Activated CD4-positive, alpha-beta memory T cell treated with anti-CD3 and anti-CD28 coated beads for 36 hours (primary cell): ENCODE measurements at regions not wholly inside any gene's neighbourhood (a gene's known extent, or its start where the extent isn't known, plus 50 kb on each side); places are given as distances from the start of the nearest gene placed in this dataset.

Experiments used
- CTCF ChIA-PET: fragments of 350-600 bp; sonication (Branson Sonifier 250); formaldehyde crosslinking; loops from one replicate; lab custom pipeline; 2021; ENCODE audit warnings: antibody characterized with exemption, inconsistent platforms; lab: Charles Lee
- POLR2A ChIA-PET: fragments of 350-600 bp; sonication (Branson Sonifier 250); formaldehyde crosslinking; loops from one replicate; lab custom pipeline; 2021; ENCODE audit warnings: antibody characterized with exemption; lab: Charles Lee
- DNase-seq: peaks from one replicate; pipeline ENCODE4 v3.0.0-alpha.2; 2020
- H3K27ac Mint-ChIP-seq: one replicate; pipeline ENCODE4 v1.8.0; 2021; ENCODE audit warnings: mixed read lengths
- H3K27me3 Mint-ChIP-seq: one replicate; pipeline ENCODE4 v1.8.0; 2021; ENCODE audit warnings: mixed read lengths
- H3K36me3 Mint-ChIP-seq: one replicate; pipeline ENCODE4 v1.8.0; 2021; ENCODE audit warnings: mixed read lengths
- H3K4me1 Mint-ChIP-seq: one replicate; pipeline ENCODE4 v1.8.0; 2021; ENCODE audit warnings: low read depth, mixed read lengths
- H3K4me3 Mint-ChIP-seq: one replicate; pipeline ENCODE4 v1.8.0; 2021; ENCODE audit warnings: mild to moderate bottlenecking, mixed read lengths
- H3K9me3 Mint-ChIP-seq: one replicate; pipeline ENCODE4 v1.8.0; 2021; ENCODE audit warnings: mixed read lengths
- intact Hi-C: fragments of 100-400 bp; cut with micrococcal nuclease; formaldehyde crosslinking; loops from one replicate; pipeline ENCODE4 v1.15.1; 2023

DNA sequence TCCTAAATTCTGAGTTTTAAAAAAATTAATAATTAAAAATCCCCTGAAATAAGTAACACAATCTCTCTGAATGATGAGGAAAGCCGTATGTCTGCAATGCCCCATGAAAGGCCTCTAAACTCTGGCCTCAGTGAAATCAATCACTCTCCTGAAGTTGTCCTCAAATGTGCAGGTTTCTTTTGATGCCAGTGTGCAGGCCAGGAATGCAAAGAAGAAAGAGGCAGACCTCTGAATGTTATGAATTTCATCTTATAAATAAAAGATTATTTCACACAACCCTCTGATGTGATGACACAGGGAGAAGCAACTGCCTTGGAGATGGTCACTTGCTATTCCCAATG lies 121.8 kb downstream of the TBXT start:
- H3K36me3 Mint-ChIP-seq: no peaks in the 10 kb centered on the region
- no peak for DNase-seq
- POLR2A ChIA-PET: no interaction called here
- peaks cover 2% of the 10 kb centered on the region for H3K9me3 Mint-ChIP-seq
- CTCF ChIA-PET: interaction anchor here (1.4 kb wide), 1 partner anchor 13 kb away, joined by 4 read pairs; no protein-coding TSS in a partner anchor
- H3K4me3 Mint-ChIP-seq: no peak overlapping the region
- intact Hi-C loops: no loop called here
- peaks cover 4% of the 10 kb centered on the region for H3K27me3 Mint-ChIP-seq
- no peak overlapping the region for H3K27ac Mint-ChIP-seq
- no peaks in the 10 kb centered on the region for H3K4me1 Mint-ChIP-seq

DNA sequence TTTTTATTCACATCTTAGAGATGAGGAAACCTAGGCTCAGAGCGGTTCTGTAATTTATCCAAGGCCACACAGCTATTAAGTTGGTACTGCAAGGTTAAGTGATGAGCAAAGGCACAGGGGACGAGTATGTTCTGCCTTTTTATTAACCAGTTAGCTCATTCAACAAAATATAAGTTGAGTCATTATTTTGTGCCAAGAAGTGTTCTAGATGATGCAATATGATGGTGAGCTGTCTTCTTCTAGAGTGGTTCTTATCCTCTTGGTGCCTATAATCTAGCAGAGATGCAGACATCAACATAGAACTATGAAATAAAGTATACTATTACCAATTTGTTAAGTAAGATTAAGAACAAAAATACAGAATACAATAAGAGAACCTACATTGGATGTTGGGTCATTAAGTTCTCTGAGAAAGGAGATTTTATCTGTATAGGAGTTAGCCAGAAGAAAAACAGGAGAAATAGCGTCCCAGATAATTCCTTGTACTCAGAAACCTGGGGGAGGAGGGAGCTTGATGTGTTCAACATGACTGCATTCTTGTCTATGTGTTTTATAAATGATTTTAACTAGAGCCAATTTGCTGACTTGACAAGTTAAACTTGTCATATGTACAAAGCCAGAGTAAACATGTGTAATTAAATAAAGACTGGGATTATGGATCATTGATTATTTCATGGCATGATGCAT lies 122.3 kb downstream of the TBXT start:
- Mint-ChIP-seq H3K4me1 (no peaks in the 10 kb centered on the region), H3K27me3 (peaks cover 3% of the 10 kb centered on the region), H3K9me3 (no peaks in the 10 kb centered on the region), H3K27ac (no peak overlapping the region), H3K36me3 (no peaks in the 10 kb centered on the region), H3K4me3 (no peak overlapping the region)
- DNase-seq: no peak
- POLR2A ChIA-PET: no interaction called here
- intact Hi-C loops: no loop called here
- CTCF ChIA-PET: interaction anchor here (1.4 kb wide), 1 partner anchor 12 kb away, joined by 4 read pairs; no protein-coding TSS in a partner anchor

- Mint-ChIP-seq H3K27ac (no peak overlapping the region), H3K9me3 (peaks cover 14% of the 10 kb centered on the region), H3K27me3 (peaks cover 3% of the 10 kb centered on the region), H3K4me1 (no peaks in the 10 kb centered on the region), H3K4me3 (no peak overlapping the region), H3K36me3 (no peaks in the 10 kb centered on the region)
- POLR2A ChIA-PET: no interaction called here
- CTCF ChIA-PET: no interaction called here
- intact Hi-C loops: no loop called here
- DNase-seq: no peak
Measured at GRCh38 chr6:166041277-166041676, 126.4 kb downstream of the TBXT start.

- Mint-ChIP-seq H3K9me3 (peaks cover 14% of the 10 kb centered on the region), H3K27ac (no peak overlapping the region), H3K36me3 (no peaks in the 10 kb centered on the region), H3K27me3 (peaks cover 3% of the 10 kb centered on the region), H3K4me1 (no peaks in the 10 kb centered on the region), H3K4me3 (no peak overlapping the region)
- CTCF ChIA-PET: no interaction called here
- intact Hi-C loops: no loop called here
- POLR2A ChIA-PET: no interaction called here
- DNase-seq: no peak
Measured at GRCh38 chr6:166040292-166040691, 127.4 kb downstream of the TBXT start.

GRCh38 chr6:166036316-166037095 lies 131.1 kb downstream of the TBXT start:
- ChIA-PET CTCF (no interaction called here), POLR2A (no interaction called here)
- peaks cover under 1% of the 10 kb centered on the region for H3K27me3 Mint-ChIP-seq
- no peak overlapping the region for H3K27ac Mint-ChIP-seq
- H3K4me1 Mint-ChIP-seq: no peaks in the 10 kb centered on the region
- H3K4me3 Mint-ChIP-seq: no peak overlapping the region
- DNase-seq: no peak
- intact Hi-C loops: no loop called here
- no peaks in the 10 kb centered on the region for H3K36me3 Mint-ChIP-seq
- H3K9me3 Mint-ChIP-seq: peaks cover 14% of the 10 kb centered on the region

DNA sequence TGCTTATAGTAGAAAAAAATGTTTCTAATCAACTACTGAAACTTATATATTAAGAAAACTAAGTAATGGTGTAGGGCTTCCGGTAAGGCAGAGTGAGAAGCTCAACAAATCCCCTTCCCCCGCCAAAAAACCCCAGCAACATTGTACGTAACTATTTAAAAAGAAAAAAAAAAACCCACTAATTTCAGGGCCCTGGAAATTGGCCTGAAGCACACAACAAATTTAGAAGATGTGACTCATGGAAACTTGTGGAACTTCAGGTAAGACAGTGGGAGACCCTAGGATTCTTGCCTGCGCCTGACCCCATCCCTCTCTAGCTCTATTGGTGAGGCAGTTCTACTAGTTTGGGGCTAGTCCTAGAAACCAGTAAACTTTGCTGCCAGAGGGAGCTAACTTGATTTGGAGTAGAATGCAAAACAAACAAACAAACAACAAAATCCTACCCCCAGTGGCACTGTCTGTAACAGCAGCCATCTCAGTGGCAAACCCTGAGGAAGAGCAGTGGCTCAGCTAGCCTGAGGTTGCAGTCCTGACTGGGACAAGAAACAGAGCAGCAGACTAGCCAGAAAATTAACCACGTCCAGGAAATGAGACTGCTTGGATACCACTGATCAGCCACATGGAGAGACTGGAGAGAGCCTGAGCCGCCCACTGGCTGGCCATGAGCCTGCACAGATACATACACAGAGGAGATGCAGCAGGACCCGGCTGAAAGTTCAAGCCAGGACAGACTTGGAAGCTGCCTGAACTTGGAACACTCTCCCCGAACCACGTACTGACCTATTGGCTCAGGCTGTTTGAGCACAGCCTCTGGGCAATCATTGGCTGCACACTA lies 135.1 kb downstream of the TBXT start:
- Mint-ChIP-seq H3K36me3 (no peaks in the 10 kb centered on the region), H3K4me1 (no peaks in the 10 kb centered on the region), H3K27ac (no peak overlapping the region), H3K4me3 (no peak overlapping the region), H3K9me3 (peaks cover 4% of the 10 kb centered on the region), H3K27me3 (no peaks in the 10 kb centered on the region)
- ChIA-PET POLR2A (no interaction called here), CTCF (interaction anchor here (1.2 kb wide), 1 partner anchor 14 kb away, joined by 4 read pairs; no protein-coding TSS in a partner anchor)
- DNase-seq: no peak
- intact Hi-C loops: loop anchor here (5.0 kb wide), 1 partner anchor 255 kb away; no protein-coding TSS in a partner anchor

DNA sequence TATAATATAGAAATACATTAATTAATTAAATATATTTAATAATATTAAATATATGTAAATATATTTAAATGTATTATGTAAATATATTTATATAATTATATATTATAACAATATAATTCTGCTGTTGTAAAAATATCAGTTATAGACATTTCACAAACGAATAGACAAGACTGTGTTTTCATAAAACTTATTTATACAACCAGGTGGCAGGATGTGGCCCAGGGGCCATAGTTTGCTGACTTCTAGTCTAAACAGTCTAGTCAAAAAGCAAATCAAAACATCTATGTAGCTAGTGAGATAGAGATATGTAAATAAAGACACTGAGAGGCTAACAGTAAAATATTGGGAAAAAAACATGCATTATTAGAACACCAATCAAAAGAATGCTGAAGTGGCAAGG lies 136.4 kb downstream of the TBXT start:
- intact Hi-C loops: loop anchor here (5.0 kb wide), 1 partner anchor 256 kb away; no protein-coding TSS in a partner anchor
- no peak for DNase-seq
- H3K4me3 Mint-ChIP-seq: no peak overlapping the region
- POLR2A ChIA-PET: no interaction called here
- no peak overlapping the region for H3K27ac Mint-ChIP-seq
- H3K36me3 Mint-ChIP-seq: no peaks in the 10 kb centered on the region
- no peaks in the 10 kb centered on the region for H3K9me3 Mint-ChIP-seq
- H3K4me1 Mint-ChIP-seq: no peaks in the 10 kb centered on the region
- no peaks in the 10 kb centered on the region for H3K27me3 Mint-ChIP-seq
- CTCF ChIA-PET: no interaction called here

DNA sequence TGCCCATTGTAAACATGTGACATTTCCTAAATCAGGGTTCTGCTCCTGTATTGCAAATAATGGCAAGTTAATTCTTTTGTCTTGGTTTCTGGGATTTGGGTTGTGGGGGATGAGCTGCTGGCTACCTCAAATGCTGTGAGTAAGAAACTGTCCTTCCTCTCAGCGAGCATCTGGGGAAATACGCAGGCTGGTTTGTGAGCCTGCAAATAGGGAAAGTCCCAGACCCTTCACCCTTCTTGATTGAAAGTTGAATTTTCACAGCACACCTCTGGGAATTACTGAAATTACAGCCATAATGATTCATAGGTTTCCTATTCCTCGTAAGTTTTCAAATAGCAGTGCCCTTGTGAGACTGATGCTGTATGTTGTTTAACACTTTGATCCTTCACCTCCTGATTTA lies 138.1 kb downstream of the TBXT start:
- H3K4me3 Mint-ChIP-seq: no peak overlapping the region
- no peaks in the 10 kb centered on the region for H3K9me3 Mint-ChIP-seq
- CTCF ChIA-PET: no interaction called here
- no peaks in the 10 kb centered on the region for H3K27me3 Mint-ChIP-seq
- H3K27ac Mint-ChIP-seq: no peak overlapping the region
- H3K36me3 Mint-ChIP-seq: no peaks in the 10 kb centered on the region
- POLR2A ChIA-PET: no interaction called here
- no peaks in the 10 kb centered on the region for H3K4me1 Mint-ChIP-seq
- peak; percentile 42 for DNase-seq
- intact Hi-C loops: no loop called here

GRCh38 chr6:166027761-166028160 lies 139.9 kb downstream of the TBXT start:
- Mint-ChIP-seq H3K27ac (no peak overlapping the region), H3K4me1 (no peaks in the 10 kb centered on the region), H3K4me3 (no peak overlapping the region), H3K27me3 (no peaks in the 10 kb centered on the region), H3K36me3 (no peaks in the 10 kb centered on the region), H3K9me3 (no peaks in the 10 kb centered on the region)
- CTCF ChIA-PET: no interaction called here
- POLR2A ChIA-PET: no interaction called here
- intact Hi-C loops: no loop called here
- no peak for DNase-seq

DNA sequence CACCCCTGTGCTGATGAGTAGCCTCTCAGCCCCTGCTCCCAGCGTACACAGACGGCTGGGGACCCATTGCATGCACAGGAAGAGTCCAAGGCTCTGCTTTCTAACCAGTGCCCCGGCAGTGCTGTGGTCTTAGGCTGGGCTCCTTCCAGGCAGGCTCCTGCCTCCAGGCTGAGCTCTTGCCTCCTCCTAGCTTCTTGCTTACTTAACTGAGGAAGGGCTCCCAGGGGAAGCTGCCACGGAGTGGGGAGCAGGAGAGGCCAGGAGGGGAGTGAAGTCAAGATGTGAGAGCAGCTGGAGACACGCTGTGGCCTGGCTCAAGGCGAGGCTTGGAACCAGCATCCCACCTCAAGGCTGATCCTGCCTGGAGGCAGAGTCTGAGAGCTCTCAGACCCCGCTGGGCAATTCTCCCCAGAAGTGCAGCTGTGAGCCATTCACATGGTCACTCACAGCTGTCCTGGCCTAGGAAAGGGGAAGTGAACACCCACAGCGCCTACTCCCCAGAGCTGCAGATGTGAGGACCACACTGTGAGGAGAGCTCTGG lies 141.0 kb downstream of the TBXT start:
- ChIA-PET CTCF (no interaction called here), POLR2A (no interaction called here)
- Mint-ChIP-seq H3K9me3 (no peaks in the 10 kb centered on the region), H3K27ac (no peak overlapping the region), H3K4me3 (no peak overlapping the region), H3K4me1 (no peaks in the 10 kb centered on the region), H3K27me3 (no peaks in the 10 kb centered on the region), H3K36me3 (no peaks in the 10 kb centered on the region)
- no peak for DNase-seq
- intact Hi-C loops: no loop called here

- H3K27ac Mint-ChIP-seq: no peak overlapping the region
- no peaks in the 10 kb centered on the region for H3K36me3 Mint-ChIP-seq
- H3K27me3 Mint-ChIP-seq: no peaks in the 10 kb centered on the region
- DNase-seq: no peak
- intact Hi-C loops: no loop called here
- no peak overlapping the region for H3K4me3 Mint-ChIP-seq
- ChIA-PET CTCF (no interaction called here), POLR2A (no interaction called here)
- H3K4me1 Mint-ChIP-seq: no peaks in the 10 kb centered on the region
- peaks cover 2% of the 10 kb centered on the region for H3K9me3 Mint-ChIP-seq
Measured at GRCh38 chr6:166025149-166025898, 142.3 kb downstream of the TBXT start.
